ENCODE measurements at regions not wholly inside any gene's neighbourhood (a gene's known extent, or its start where the extent isn't known, plus 50 kb on each side); places are given as distances from the start of the nearest gene placed in this dataset.
"Not testable (repeated sequence)": the region's sequence is repeated elsewhere in the genome, so short reads cannot be mapped to it uniquely, and the experiment has no call there.

GRCh38 chr9:30937106-30937505, 1447.3 kb upstream of the ACO1 start:
- H3K9me3 ChIP-seq (ENCODE audit: control insufficient read depth in 1 of 2, insufficient read depth in 1 of 2, low read depth in 1 of 2, low read length in 2 of 2): no peaks in the 10 kb centered on the region; a peak in 1 of 4 replicates
- POLR2A ChIA-PET: no interaction called here

GRCh38 chr9:30942852-30943251, 1441.6 kb upstream of the ACO1 start:
- H3K27me3 ChIP-seq (ENCODE audit: insufficient read depth, low read length); H3K4me3 ChIP-seq (replicated peaks in 1 of 2; ENCODE audit: low read depth in 1 of 2, low read length in 2 of 2); RAD21 ChIA-PET (ENCODE audit: low non-redundant PET in 1 of 2, low total read pairs in 2 of 2, uncharacterized antibody in 2 of 2, unreplicated experiment in 2 of 2); H3K27ac ChIP-seq (ENCODE audit: low read depth, low read length); H3K79me2 ChIP-seq (ENCODE audit: insufficient read depth, low read length); H3K4me1 ChIP-seq (ENCODE audit: control insufficient read depth in 1 of 2, insufficient read depth in 2 of 2, low read length in 2 of 2); POLR2A ChIA-PET; DNase-seq (ENCODE audit: low read depth, low spot score); H2AFZ ChIP-seq (ENCODE audit: low read depth, low read length, poor library complexity, severe bottlenecking); H3K9me3 ChIP-seq (ENCODE audit: control insufficient read depth in 1 of 2, insufficient read depth in 1 of 2, low read depth in 1 of 2, low read length in 2 of 2); CTCF ChIA-PET; H3K9me2 ChIP-seq (ENCODE audit: insufficient read depth); ATAC-seq; intact Hi-C loops (cut with micrococcal nuclease); BruUV-seq (replicated peaks); H3K36me3 ChIP-seq (ENCODE audit: control insufficient read depth in 1 of 2, insufficient read depth in 2 of 2, low read length in 2 of 2); H3K9ac ChIP-seq (ENCODE audit: low read length); H3K4me2 ChIP-seq (ENCODE audit: low read length); H4K20me1 ChIP-seq (ENCODE audit: insufficient read depth): not testable (repeated sequence)

More at GRCh38 chr9:30937106-30937505, 1447.3 kb upstream of the ACO1 start:
- H3K79me2 ChIP-seq (ENCODE audit: insufficient read depth, low read length): no peaks in the 10 kb centered on the region
- H2AFZ ChIP-seq (ENCODE audit: low read depth, low read length, poor library complexity, severe bottlenecking): no peak overlapping the region
- ChIA-PET CTCF (no interaction called here), RAD21 (ENCODE audit: low non-redundant PET in 1 of 2, low total read pairs in 2 of 2, uncharacterized antibody in 2 of 2, unreplicated experiment in 2 of 2) (no interaction called here)
- BruUV-seq (replicated peaks): no TSS peak
- no peak overlapping the region for H3K4me3 ChIP-seq (replicated peaks in 1 of 2; ENCODE audit: low read depth in 1 of 2, low read length in 2 of 2)
- H3K9ac ChIP-seq (ENCODE audit: low read length): no peak overlapping the region
- DNase-seq (ENCODE audit: low read depth, low spot score) (no peak), ATAC-seq (no peak)
- H3K4me2 ChIP-seq (ENCODE audit: low read length): no peak overlapping the region
- no peak overlapping the region for H3K27ac ChIP-seq (ENCODE audit: low read depth, low read length)
- no peaks in the 10 kb centered on the region for H4K20me1 ChIP-seq (ENCODE audit: insufficient read depth)
- H3K9me2 ChIP-seq (ENCODE audit: insufficient read depth): no peaks in the 10 kb centered on the region
- no peaks in the 10 kb centered on the region for H3K36me3 ChIP-seq (ENCODE audit: control insufficient read depth in 1 of 2, insufficient read depth in 2 of 2, low read length in 2 of 2)
- TF ChIP-seq EZH2 (IDR thresholded peaks at IDR 0.05): no peak
- intact Hi-C loops (cut with micrococcal nuclease): no loop called here
- no peaks in the 10 kb centered on the region for H3K27me3 ChIP-seq (ENCODE audit: insufficient read depth, low read length)
- H3K4me1 ChIP-seq (ENCODE audit: control insufficient read depth in 1 of 2, insufficient read depth in 2 of 2, low read length in 2 of 2): no peaks in the 10 kb centered on the region

GRCh38 chr9:30943446-30944224, 1440.8 kb upstream of the ACO1 start:
- Histone ChIP-seq H2AFZ (ENCODE audit: low read depth, low read length, poor library complexity, severe bottlenecking) (no peak overlapping the region), H3K4me1 (ENCODE audit: control insufficient read depth in 1 of 2, insufficient read depth in 2 of 2, low read length in 2 of 2) (no peaks in the 10 kb centered on the region), H3K27ac (ENCODE audit: low read depth, low read length) (no peak overlapping the region), H3K4me2 (ENCODE audit: low read length) (no peak overlapping the region), H3K9me3 (ENCODE audit: control insufficient read depth in 1 of 2, insufficient read depth in 1 of 2, low read depth in 1 of 2, low read length in 2 of 2) (no peaks in the 10 kb centered on the region), H3K36me3 (ENCODE audit: control insufficient read depth in 1 of 2, insufficient read depth in 2 of 2, low read length in 2 of 2) (no peaks in the 10 kb centered on the region), H3K9ac (ENCODE audit: low read length) (no peak overlapping the region), H3K9me2 (ENCODE audit: insufficient read depth) (no peaks in the 10 kb centered on the region), H3K27me3 (ENCODE audit: insufficient read depth, low read length) (no peaks in the 10 kb centered on the region), H3K79me2 (ENCODE audit: insufficient read depth, low read length) (no peaks in the 10 kb centered on the region), H4K20me1 (ENCODE audit: insufficient read depth) (no peaks in the 10 kb centered on the region), H3K4me3 (replicated peaks in 1 of 2; ENCODE audit: low read depth in 1 of 2, low read length in 2 of 2) (no peak overlapping the region)
- POLR2A ChIA-PET: no interaction called here
- RAD21 ChIA-PET (ENCODE audit: low non-redundant PET in 1 of 2, low total read pairs in 2 of 2, uncharacterized antibody in 2 of 2, unreplicated experiment in 2 of 2): no interaction called here
- intact Hi-C loops (cut with micrococcal nuclease): no loop called here
- BruUV-seq (replicated peaks): no TSS peak
- no peak for ATAC-seq
- DNase-seq (ENCODE audit: low read depth, low spot score): no peak
- CTCF ChIA-PET: no interaction called here
- TF ChIP-seq ZBTB33 (IDR thresholded peaks at IDR 0.05; ENCODE audit: extremely low read depth, insufficient replicate concordance, low read length) (no peak), CTCF (IDR thresholded peaks at IDR 0.05 in 2 of 3, conservative IDR thresholded peaks at IDR 0.05 in 1 of 3; ENCODE audit: borderline replicate concordance in 1 of 3, insufficient read depth in 1 of 3, low read depth in 2 of 3, low read length in 2 of 3) (no peak), POLR2A (IDR thresholded peaks at IDR 0.05; ENCODE audit: borderline replicate concordance, extremely low read depth, insufficient read depth, insufficient read length) (no peak), SRF (IDR thresholded peaks at IDR 0.05; ENCODE audit: low read depth) (no peak), YY1 (IDR thresholded peaks at IDR 0.05; ENCODE audit: extremely low read depth, insufficient replicate concordance, low read depth, low read length) (no peak), POLR2AphosphoS5 (IDR thresholded peaks at IDR 0.05; ENCODE audit: low read depth, low read length) (no peak), EZH2 (IDR thresholded peaks at IDR 0.05) (no peak), SP1 (IDR thresholded peaks at IDR 0.05; ENCODE audit: low read depth) (no peak), CEBPB (IDR thresholded peaks at IDR 0.05; ENCODE audit: low read depth) (no peak)
